ENCODE measurements at regions not wholly inside any gene's neighbourhood (a gene's known extent, or its start where the extent isn't known, plus 50 kb on each side); places are given as distances from the start of the nearest gene placed in this dataset.
"Not testable (repeated sequence)": the region's sequence is repeated elsewhere in the genome, so short reads cannot be mapped to it uniquely, and the experiment has no call there.

- no peak for DNase-seq (ENCODE audit: low spot score)
- no peaks in the 10 kb centered on the region for H3K4me1 ChIP-seq (ENCODE audit: control insufficient read depth in 4 of 4, insufficient read depth in 4 of 4, low read length in 3 of 4)
- no peaks in the 10 kb centered on the region for H3K27me3 ChIP-seq (ENCODE audit: control insufficient read depth in 4 of 4, insufficient read depth in 4 of 4, low read length in 3 of 4)
- no peak overlapping the region for H3K27ac ChIP-seq (ENCODE audit: low read depth in 1 of 2, low read length in 2 of 2)
- H3K9ac ChIP-seq (ENCODE audit: low read depth in 1 of 2, low read length in 2 of 2) = no peak overlapping the region
- no peaks in the 10 kb centered on the region for H3K9me3 ChIP-seq (ENCODE audit: control insufficient read depth in 4 of 4, low read length in 3 of 4)
- H3K4me3 ChIP-seq (ENCODE audit: low read depth in 1 of 3, low read length in 3 of 3) = no peak overlapping the region
- H3K36me3 ChIP-seq (ENCODE audit: control insufficient read depth in 4 of 4, insufficient read depth in 3 of 4, low read depth in 1 of 4, low read length in 3 of 4) = no peaks in the 10 kb centered on the region
- WGBS = 82% methylated on average over 3 of the region's 3 CpGs
- TF ChIP-seq SP1 (IDR thresholded peaks at IDR 0.05) = no peak
Measured at GRCh38 chr6:81353262-81353661, 399.2 kb downstream of the TENT5A start.

- not testable (repeated sequence) for H3K9ac ChIP-seq (ENCODE audit: low read depth in 1 of 2, low read length in 2 of 2); H3K36me3 ChIP-seq (ENCODE audit: control insufficient read depth in 4 of 4, insufficient read depth in 3 of 4, low read depth in 1 of 4, low read length in 3 of 4); DNase-seq (ENCODE audit: low spot score); H3K9me3 ChIP-seq (ENCODE audit: control insufficient read depth in 4 of 4, low read length in 3 of 4); H3K4me3 ChIP-seq (ENCODE audit: low read depth in 1 of 3, low read length in 3 of 3); H3K27me3 ChIP-seq (ENCODE audit: control insufficient read depth in 4 of 4, insufficient read depth in 4 of 4, low read length in 3 of 4); H3K4me1 ChIP-seq (ENCODE audit: control insufficient read depth in 4 of 4, insufficient read depth in 4 of 4, low read length in 3 of 4); H3K27ac ChIP-seq (ENCODE audit: low read depth in 1 of 2, low read length in 2 of 2)
- 88% methylated on average over 8 of the region's 8 CpGs for WGBS
Measured at GRCh38 chr6:81344026-81344425, 408.5 kb downstream of the TENT5A start.

GRCh38 chr6:81340946-81341345 is 411.5 kb downstream of the TENT5A start:
- no peaks in the 10 kb centered on the region for H3K4me1 ChIP-seq (ENCODE audit: control insufficient read depth in 4 of 4, insufficient read depth in 4 of 4, low read length in 3 of 4)
- no peaks in the 10 kb centered on the region for H3K36me3 ChIP-seq (ENCODE audit: control insufficient read depth in 4 of 4, insufficient read depth in 3 of 4, low read depth in 1 of 4, low read length in 3 of 4)
- no peak for DNase-seq (ENCODE audit: low spot score)
- no peaks in the 10 kb centered on the region for H3K27me3 ChIP-seq (ENCODE audit: control insufficient read depth in 4 of 4, insufficient read depth in 4 of 4, low read length in 3 of 4)
- 89% methylated on average over 4 of the region's 4 CpGs for WGBS
- H3K9ac ChIP-seq (ENCODE audit: low read depth in 1 of 2, low read length in 2 of 2) = no peak overlapping the region
- H3K9me3 ChIP-seq (ENCODE audit: control insufficient read depth in 4 of 4, low read length in 3 of 4) = no peaks in the 10 kb centered on the region
- TF ChIP-seq JUND (IDR thresholded peaks at IDR 0.05) (no peak), GABPA (IDR thresholded peaks at IDR 0.05 in 1 of 2, conservative IDR thresholded peaks at IDR 0.05 in 1 of 2) (no peak), REST (IDR thresholded peaks at IDR 0.05) (no peak), SP1 (IDR thresholded peaks at IDR 0.05) (no peak), ATF3 (IDR thresholded peaks at IDR 0.05) (no peak)
- no peak overlapping the region for H3K4me3 ChIP-seq (ENCODE audit: low read depth in 1 of 3, low read length in 3 of 3)
- no peak overlapping the region for H3K27ac ChIP-seq (ENCODE audit: low read depth in 1 of 2, low read length in 2 of 2)

GRCh38 chr6:81331526-81331925 is 421.0 kb downstream of the TENT5A start:
- Histone ChIP-seq H3K4me3 (ENCODE audit: low read depth in 1 of 3, low read length in 3 of 3) (no peak overlapping the region), H3K36me3 (ENCODE audit: control insufficient read depth in 4 of 4, insufficient read depth in 3 of 4, low read depth in 1 of 4, low read length in 3 of 4) (no peaks in the 10 kb centered on the region), H3K4me1 (ENCODE audit: control insufficient read depth in 4 of 4, insufficient read depth in 4 of 4, low read length in 3 of 4) (no peaks in the 10 kb centered on the region), H3K9me3 (ENCODE audit: control insufficient read depth in 4 of 4, low read length in 3 of 4) (no peaks in the 10 kb centered on the region), H3K27me3 (ENCODE audit: control insufficient read depth in 4 of 4, insufficient read depth in 4 of 4, low read length in 3 of 4) (no peaks in the 10 kb centered on the region), H3K27ac (ENCODE audit: low read depth in 1 of 2, low read length in 2 of 2) (no peak overlapping the region), H3K9ac (ENCODE audit: low read depth in 1 of 2, low read length in 2 of 2) (no peak overlapping the region)
- DNase-seq (ENCODE audit: low spot score) = no peak
- WGBS = 92% methylated on average over 1 of the region's 1 CpG
- no peak for TF ChIP-seq TAF1 (conservative IDR thresholded peaks at IDR 0.05)
- no peak for TF ChIP-seq REST (IDR thresholded peaks at IDR 0.05)
- no peak for TF ChIP-seq HNF4G (IDR thresholded peaks at IDR 0.05)
- TF ChIP-seq EGR1 (IDR thresholded peaks at IDR 0.05; ENCODE audit: low read depth in 2 of 2) = no peak
- no peak for TF ChIP-seq GABPA (IDR thresholded peaks at IDR 0.05 in 1 of 2, conservative IDR thresholded peaks at IDR 0.05 in 1 of 2)
- no peak for TF ChIP-seq FOXA1 (IDR thresholded peaks at IDR 0.05)
- TF ChIP-seq NR2F2 (IDR thresholded peaks at IDR 0.05) = no peak
- TF ChIP-seq FOXA2 (IDR thresholded peaks at IDR 0.05) = no peak
- TF ChIP-seq HNF4A (conservative IDR thresholded peaks at IDR 0.05) = no peak
- TF ChIP-seq RAD21 (IDR thresholded peaks at IDR 0.05) = no peak
- TF ChIP-seq CTCF (IDR thresholded peaks at IDR 0.05; ENCODE audit: low read depth, low read length, missing input control) = no peak
- no peak for TF ChIP-seq SP1 (IDR thresholded peaks at IDR 0.05)
- TF ChIP-seq RXRA (IDR thresholded peaks at IDR 0.05) = no peak
- no peak for TF ChIP-seq JUND (IDR thresholded peaks at IDR 0.05)
- TF ChIP-seq YY1 (IDR thresholded peaks at IDR 0.05) = no peak
